HL-60 (cell line): ENCODE measurements at regions not wholly inside any gene's neighbourhood (a gene's known extent, or its start where the extent isn't known, plus 50 kb on each side); places are given as distances from the start of the nearest gene placed in this dataset.

Experiments
- DNase-seq, 2 experiments: peaks; one replicate each; pipeline ENCODE4 v3.0.0-alpha.2; 2010 to 2020; ENCODE audit warnings: low read depth in 1 of 2, low spot score in 1 of 2
- H3K27ac ChIP-seq: fragments of 250-450 bp; sonication (Bioruptor Pico); replicated peaks from 2 replicates; pipeline ENCODE4 v1.5.1; 2020; ENCODE audit warnings: mild to moderate bottlenecking, moderate library complexity
- H3K27me3 ChIP-seq: fragments of 250-450 bp; sonication (Bioruptor Pico); 2 replicates; pipeline ENCODE4 v1.5.1; 2021; ENCODE audit warnings: mild to moderate bottlenecking, moderate library complexity; ENCODE audit not compliant: insufficient read depth, poor library complexity, severe bottlenecking
- H3K4me3 ChIP-seq: replicated peaks from 2 replicates; pipeline ENCODE4 v1.5.1; 2011; ENCODE audit warnings: mild to moderate bottlenecking, control low read depth, low read length; ENCODE audit not compliant: insufficient read depth
- CTCF ChIP-seq: IDR thresholded peaks from one replicate; pipeline ENCODE4 v1.5.1; 2011; ENCODE audit warnings: low read length, control low read depth, inconsistent platforms; ENCODE audit not compliant: insufficient read depth
- GABPA ChIP-seq: IDR thresholded peaks from 2 replicates; pipeline ENCODE4 v1.6.1; 2012; ENCODE audit warnings: low read depth
- POLR2AphosphoS5 ChIP-seq: IDR thresholded peaks from 2 replicates; pipeline ENCODE4 v1.6.1; 2012; ENCODE audit warnings: low read depth
- REST ChIP-seq: IDR thresholded peaks from 2 replicates; pipeline ENCODE4 v1.6.1; 2012; ENCODE audit warnings: low read depth; ENCODE audit not compliant: insufficient replicate concordance
- SPI1 ChIP-seq: IDR thresholded peaks from 2 replicates; pipeline ENCODE4 v1.6.1; 2012; ENCODE audit warnings: low read depth, mild to moderate bottlenecking, borderline replicate concordance

- no peaks in the 10 kb centered on the region for H3K27me3 ChIP-seq
- no peak overlapping the region for H3K4me3 ChIP-seq
- no peak for DNase-seq
- no peak for TF ChIP-seq CTCF
- no peak for TF ChIP-seq SPI1
- TF ChIP-seq REST = no peak
- no peak for TF ChIP-seq GABPA
- TF ChIP-seq POLR2AphosphoS5 = no peak
- H3K27ac ChIP-seq = no peak overlapping the region
These were observed 285.7 kb upstream of the POU5F2 start for GRCh38 chr5:94027145-94027544.

- TF ChIP-seq POLR2AphosphoS5 (no peak), SPI1 (no peak), CTCF (no peak), REST (no peak), GABPA (no peak)
- no peak for DNase-seq
- no peak overlapping the region for H3K4me3 ChIP-seq
- no peak overlapping the region for H3K27ac ChIP-seq
- no peaks in the 10 kb centered on the region for H3K27me3 ChIP-seq
These were observed 284.5 kb upstream of the POU5F2 start for GRCh38 chr5:94025788-94026473.

- no peaks in the 10 kb centered on the region for H3K27me3 ChIP-seq
- DNase-seq = no peak
- no peak for TF ChIP-seq GABPA
- no peak for TF ChIP-seq POLR2AphosphoS5
- no peak for TF ChIP-seq SPI1
- TF ChIP-seq REST = no peak
- no peak for TF ChIP-seq CTCF
- no peak overlapping the region for H3K27ac ChIP-seq
- H3K4me3 ChIP-seq = no peak overlapping the region
These were observed 283.2 kb upstream of the POU5F2 start for GRCh38 chr5:94024620-94025019.
